T-helper 17 cell (primary cell): ENCODE measurements at regions not wholly inside any gene's neighbourhood (a gene's known extent, or its start where the extent isn't known, plus 50 kb on each side); places are given as distances from the start of the nearest gene placed in this dataset.
A peak's percentile ranks its signal among the peaks of the same experiment; 100 is the strongest.

ENCODE experiments used
- ATAC-seq: fragments of 150-1000 bp; cut with Tn5 transposase; 2 replicates; pipeline ENCODE4 v1.10.0; 2021; ENCODE audit warnings: mild to moderate bottlenecking, moderate library complexity
- DNase-seq, 3 donors: peaks; one replicate each; pipeline versions ENCODE4 v3.0.0 to v3.0.0-alpha.2; 2020 to 2021
- H3K9me3 ChIP-seq: one replicate; pipeline ENCODE4 v1.7.0; 2013; ENCODE audit warnings: low read length, mild to moderate bottlenecking; ENCODE audit not compliant: control insufficient read depth, poor library complexity, severe bottlenecking
- H3K27ac Mint-ChIP-seq: one replicate; pipeline ENCODE4 v1.8.0; 2022; ENCODE audit warnings: mild to moderate bottlenecking, moderate library complexity, mixed read lengths
- H3K27me3 Mint-ChIP-seq: one replicate; pipeline ENCODE4 v1.8.0; 2022; ENCODE audit warnings: mixed read lengths
- H3K36me3 Mint-ChIP-seq: one replicate; pipeline ENCODE4 v1.8.0; 2022; ENCODE audit warnings: low read depth, mixed read lengths
- H3K4me1 Mint-ChIP-seq: one replicate; pipeline ENCODE4 v1.8.0; 2022; ENCODE audit warnings: mild to moderate bottlenecking, mixed read lengths
- H3K4me3 Mint-ChIP-seq: one replicate; pipeline ENCODE4 v1.8.0; 2022; ENCODE audit warnings: mild to moderate bottlenecking, moderate library complexity, mixed read lengths

GRCh38 chr9:91117474-91117891, 244.2 kb downstream of the AUH start:
- Mint-ChIP-seq H3K4me3 (no peak overlapping the region), H3K36me3 (no peaks in the 10 kb centered on the region), H3K27me3 (peaks cover 47% of the 10 kb centered on the region), H3K4me1 (no peaks in the 10 kb centered on the region), H3K27ac (no peak overlapping the region)
- H3K9me3 ChIP-seq: no peaks in the 10 kb centered on the region
- DNase-seq (no peak), ATAC-seq (no peak)

- H3K27me3 Mint-ChIP-seq: peaks cover 43% of the 10 kb centered on the region
- H3K27ac Mint-ChIP-seq: no peak overlapping the region
- ATAC-seq (no peak), DNase-seq (no peak)
- H3K9me3 ChIP-seq: no peaks in the 10 kb centered on the region
- H3K4me1 Mint-ChIP-seq: no peaks in the 10 kb centered on the region
- no peak overlapping the region for H3K4me3 Mint-ChIP-seq
- H3K36me3 Mint-ChIP-seq: no peaks in the 10 kb centered on the region
These were observed 243.6 kb downstream of the AUH start for GRCh38 chr9:91117959-91118703.

- no peak for DNase-seq
- Mint-ChIP-seq H3K27me3 (peaks cover 37% of the 10 kb centered on the region), H3K27ac (no peak overlapping the region), H3K4me1 (no peaks in the 10 kb centered on the region), H3K36me3 (no peaks in the 10 kb centered on the region), H3K4me3 (no peak overlapping the region)
- ATAC-seq: no peak
- H3K9me3 ChIP-seq: no peaks in the 10 kb centered on the region
These were observed 243.1 kb downstream of the AUH start for GRCh38 chr9:91118704-91119025.

GRCh38 chr9:91119142-91119541, 242.6 kb downstream of the AUH start:
- Mint-ChIP-seq H3K27me3 (peaks cover 34% of the 10 kb centered on the region), H3K36me3 (no peaks in the 10 kb centered on the region), H3K4me3 (no peak overlapping the region), H3K4me1 (no peaks in the 10 kb centered on the region), H3K27ac (no peak overlapping the region)
- no peaks in the 10 kb centered on the region for H3K9me3 ChIP-seq
- DNase-seq: no peak
- no peak for ATAC-seq

GRCh38 chr9:91119679-91120078, 242.0 kb downstream of the AUH start:
- Mint-ChIP-seq H3K27ac (no peak overlapping the region), H3K4me3 (no peak overlapping the region), H3K36me3 (no peaks in the 10 kb centered on the region), H3K27me3 (peaks cover 34% of the 10 kb centered on the region), H3K4me1 (no peaks in the 10 kb centered on the region)
- DNase-seq (no peak), ATAC-seq (no peak)
- H3K9me3 ChIP-seq: no peaks in the 10 kb centered on the region

- ATAC-seq (no peak), DNase-seq (no peak)
- no peak overlapping the region for H3K4me3 Mint-ChIP-seq
- no peaks in the 10 kb centered on the region for H3K36me3 Mint-ChIP-seq
- H3K27ac Mint-ChIP-seq: no peak overlapping the region
- peaks cover 34% of the 10 kb centered on the region for H3K27me3 Mint-ChIP-seq
- H3K9me3 ChIP-seq: no peaks in the 10 kb centered on the region
- H3K4me1 Mint-ChIP-seq: no peaks in the 10 kb centered on the region
These were observed 241.5 kb downstream of the AUH start for GRCh38 chr9:91120200-91120599.

GRCh38 chr9:91122755-91123154, 239.0 kb downstream of the AUH start:
- no peaks in the 10 kb centered on the region for H3K9me3 ChIP-seq
- ATAC-seq (no peak), DNase-seq (no peak)
- peaks cover 2% of the 10 kb centered on the region for H3K36me3 Mint-ChIP-seq
- H3K4me1 Mint-ChIP-seq: no peaks in the 10 kb centered on the region
- peaks cover 22% of the 10 kb centered on the region for H3K27me3 Mint-ChIP-seq
- no peak overlapping the region for H3K4me3 Mint-ChIP-seq
- no peak overlapping the region for H3K27ac Mint-ChIP-seq

- no peak for ATAC-seq
- no peaks in the 10 kb centered on the region for H3K27me3 Mint-ChIP-seq
- H3K4me1 Mint-ChIP-seq: peaks cover 4% of the 10 kb centered on the region
- no peaks in the 10 kb centered on the region for H3K9me3 ChIP-seq
- no peak for DNase-seq
- no peak overlapping the region for H3K4me3 Mint-ChIP-seq
- H3K36me3 Mint-ChIP-seq: peaks cover 2% of the 10 kb centered on the region
- H3K27ac Mint-ChIP-seq: no peak overlapping the region
These were observed 234.8 kb downstream of the AUH start for GRCh38 chr9:91126761-91127445.

- DNase-seq (no peak), ATAC-seq (no peak)
- Mint-ChIP-seq H3K36me3 (peaks cover 2% of the 10 kb centered on the region), H3K27ac (no peak overlapping the region), H3K4me1 (peaks cover 4% of the 10 kb centered on the region), H3K27me3 (no peaks in the 10 kb centered on the region), H3K4me3 (no peak overlapping the region)
- H3K9me3 ChIP-seq: no peaks in the 10 kb centered on the region
These were observed 234.1 kb downstream of the AUH start for GRCh38 chr9:91127653-91128052.

GRCh38 chr9:91130796-91131318, 230.9 kb downstream of the AUH start:
- DNase-seq: no peak
- peaks cover 4% of the 10 kb centered on the region for H3K4me1 Mint-ChIP-seq
- peak overlapping the region; percentile 24 for H3K27ac Mint-ChIP-seq
- peaks cover 6% of the 10 kb centered on the region for H3K27me3 Mint-ChIP-seq
- H3K36me3 Mint-ChIP-seq: no peaks in the 10 kb centered on the region
- H3K9me3 ChIP-seq: no peaks in the 10 kb centered on the region
- no peak for ATAC-seq
- no peak overlapping the region for H3K4me3 Mint-ChIP-seq

GRCh38 chr9:91131433-91131839, 230.3 kb downstream of the AUH start:
- H3K36me3 Mint-ChIP-seq: no peaks in the 10 kb centered on the region
- H3K27me3 Mint-ChIP-seq: peaks cover 11% of the 10 kb centered on the region
- peak overlapping the region; percentile 24 for H3K27ac Mint-ChIP-seq
- peaks cover 4% of the 10 kb centered on the region for H3K4me1 Mint-ChIP-seq
- H3K9me3 ChIP-seq: no peaks in the 10 kb centered on the region
- H3K4me3 Mint-ChIP-seq: no peak overlapping the region
- DNase-seq (no peak), ATAC-seq (peak; percentile 81)

- no peak for ATAC-seq
- no peak for DNase-seq
- H3K4me1 Mint-ChIP-seq: peaks cover 4% of the 10 kb centered on the region
- no peaks in the 10 kb centered on the region for H3K36me3 Mint-ChIP-seq
- no peak overlapping the region for H3K27ac Mint-ChIP-seq
- H3K4me3 Mint-ChIP-seq: no peak overlapping the region
- H3K9me3 ChIP-seq: no peaks in the 10 kb centered on the region
- H3K27me3 Mint-ChIP-seq: peaks cover 11% of the 10 kb centered on the region
These were observed 229.1 kb downstream of the AUH start for GRCh38 chr9:91132576-91133073.

GRCh38 chr9:91134608-91135007, 227.1 kb downstream of the AUH start:
- peaks cover 4% of the 10 kb centered on the region for H3K4me1 Mint-ChIP-seq
- peaks cover 11% of the 10 kb centered on the region for H3K27me3 Mint-ChIP-seq
- ATAC-seq (no peak), DNase-seq (no peak)
- H3K27ac Mint-ChIP-seq: no peak overlapping the region
- no peak overlapping the region for H3K4me3 Mint-ChIP-seq
- no peaks in the 10 kb centered on the region for H3K36me3 Mint-ChIP-seq
- no peaks in the 10 kb centered on the region for H3K9me3 ChIP-seq

GRCh38 chr9:91137391-91137790, 224.3 kb downstream of the AUH start:
- Mint-ChIP-seq H3K4me3 (no peak overlapping the region), H3K27me3 (peaks cover 11% of the 10 kb centered on the region), H3K27ac (no peak overlapping the region), H3K4me1 (no peaks in the 10 kb centered on the region), H3K36me3 (no peaks in the 10 kb centered on the region)
- no peak for DNase-seq
- no peak for ATAC-seq
- H3K9me3 ChIP-seq: no peaks in the 10 kb centered on the region
